ENCODE measurements at regions not wholly inside any gene's neighbourhood (a gene's known extent, or its start where the extent isn't known, plus 50 kb on each side); places are given as distances from the start of the nearest gene placed in this dataset.

DNA sequence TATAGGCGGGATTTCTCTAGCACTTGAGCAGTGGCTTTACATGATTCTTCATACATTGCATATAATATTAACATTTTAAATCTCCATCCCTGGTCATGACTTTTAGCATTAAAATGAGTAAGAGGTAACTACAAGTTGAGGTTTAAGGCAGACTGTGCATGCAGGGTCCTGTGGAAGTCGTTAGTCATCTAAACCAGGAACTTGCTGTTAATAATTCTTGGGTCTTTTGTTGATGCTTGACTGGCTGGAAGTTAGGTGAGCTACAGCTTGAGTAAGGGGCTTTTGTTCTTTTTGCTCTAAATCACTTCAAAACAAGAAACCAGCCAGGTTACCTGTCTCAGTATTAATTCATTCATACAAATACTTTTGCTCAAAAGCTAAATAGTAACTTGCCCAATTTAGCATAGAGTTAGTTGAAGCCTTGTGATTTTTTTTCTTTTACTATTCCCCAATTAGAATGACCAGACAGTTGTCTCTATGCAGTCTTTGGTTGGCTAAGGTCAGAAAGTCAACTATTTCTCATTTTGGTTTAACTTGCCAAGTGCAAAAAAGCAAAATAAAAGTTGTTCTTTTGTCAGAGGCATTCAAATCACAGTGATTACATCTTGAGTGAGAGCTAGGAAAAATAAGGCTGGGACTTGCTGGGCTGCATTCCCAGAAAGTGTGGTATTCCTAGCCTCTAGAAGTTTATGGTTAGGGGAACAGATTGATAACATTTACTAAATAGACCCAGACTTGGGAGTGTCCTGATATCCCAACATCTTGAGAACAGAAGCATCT lies 516.9 kb downstream of the PDHA2 start:
- in situ Hi-C loops (cut with MboI; ENCODE audit: low sequenced_read_pairs in 4 of 4) (no loop called here), intact Hi-C loops (cut with DNase I; ENCODE audit: low total_unique reads) (no loop called here)
- Histone ChIP-seq H3K27ac (no peak overlapping the region), H3K36me3 (no peaks in the 10 kb centered on the region), H3K4me3 (no peak overlapping the region), H3K9me3 (no peaks in the 10 kb centered on the region), H3K27me3 (no peaks in the 10 kb centered on the region), H3K4me1 (no peaks in the 10 kb centered on the region)
- DNase-seq (no peak), ATAC-seq (no peak)
- no peak for TF ChIP-seq POLR2A (IDR thresholded peaks at IDR 0.05)
- TF ChIP-seq, protein P1, sequence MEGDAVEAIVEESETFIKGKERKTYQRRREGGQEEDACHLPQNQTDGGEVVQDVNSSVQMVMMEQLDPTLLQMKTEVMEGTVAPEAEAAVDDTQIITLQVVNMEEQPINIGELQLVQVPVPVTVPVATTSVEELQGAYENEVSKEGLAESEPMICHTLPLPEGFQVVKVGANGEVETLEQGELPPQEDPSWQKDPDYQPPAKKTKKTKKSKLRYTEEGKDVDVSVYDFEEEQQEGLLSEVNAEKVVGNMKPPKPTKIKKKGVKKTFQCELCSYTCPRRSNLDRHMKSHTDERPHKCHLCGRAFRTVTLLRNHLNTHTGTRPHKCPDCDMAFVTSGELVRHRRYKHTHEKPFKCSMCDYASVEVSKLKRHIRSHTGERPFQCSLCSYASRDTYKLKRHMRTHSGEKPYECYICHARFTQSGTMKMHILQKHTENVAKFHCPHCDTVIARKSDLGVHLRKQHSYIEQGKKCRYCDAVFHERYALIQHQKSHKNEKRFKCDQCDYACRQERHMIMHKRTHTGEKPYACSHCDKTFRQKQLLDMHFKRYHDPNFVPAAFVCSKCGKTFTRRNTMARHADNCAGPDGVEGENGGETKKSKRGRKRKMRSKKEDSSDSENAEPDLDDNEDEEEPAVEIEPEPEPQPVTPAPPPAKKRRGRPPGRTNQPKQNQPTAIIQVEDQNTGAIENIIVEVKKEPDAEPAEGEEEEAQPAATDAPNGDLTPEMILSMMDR (IDR thresholded peaks at IDR 0.05 in 4 of 5, conservative IDR thresholded peaks at IDR 0.05 in 1 of 5): no peak

DNA sequence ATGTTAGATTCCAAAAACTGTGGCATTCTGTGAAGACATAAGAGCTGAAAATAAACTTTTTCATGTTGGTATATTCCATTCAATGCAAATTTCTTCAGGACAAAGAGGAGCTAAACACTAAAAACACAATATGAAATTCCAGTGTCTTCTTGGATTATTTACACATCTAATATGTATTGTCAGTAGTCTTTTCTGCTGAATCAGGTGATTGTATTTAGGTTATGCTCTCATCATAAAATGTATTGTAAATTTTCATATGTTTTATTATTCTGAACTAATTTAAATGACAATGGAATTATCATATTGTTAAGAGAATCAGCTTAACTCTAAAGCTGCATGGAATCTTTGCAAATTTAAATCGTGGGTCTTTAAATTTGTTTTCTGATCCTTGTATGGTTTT lies 526.7 kb downstream of the PDHA2 start:
- H3K4me1 ChIP-seq: no peaks in the 10 kb centered on the region
- ATAC-seq (no peak), DNase-seq (no peak)
- H3K9me3 ChIP-seq: no peaks in the 10 kb centered on the region
- H3K27ac ChIP-seq: no peak overlapping the region
- no peak overlapping the region for H3K4me3 ChIP-seq
- intact Hi-C loops (cut with DNase I; ENCODE audit: low total_unique reads) (no loop called here), in situ Hi-C loops (cut with MboI; ENCODE audit: low sequenced_read_pairs in 4 of 4) (no loop called here)
- H3K27me3 ChIP-seq: no peaks in the 10 kb centered on the region
- no peaks in the 10 kb centered on the region for H3K36me3 ChIP-seq
- no peak for TF ChIP-seq POLR2A (IDR thresholded peaks at IDR 0.05)
- TF ChIP-seq, protein P1 (IDR thresholded peaks at IDR 0.05 in 4 of 5, conservative IDR thresholded peaks at IDR 0.05 in 1 of 5): no peak

DNA sequence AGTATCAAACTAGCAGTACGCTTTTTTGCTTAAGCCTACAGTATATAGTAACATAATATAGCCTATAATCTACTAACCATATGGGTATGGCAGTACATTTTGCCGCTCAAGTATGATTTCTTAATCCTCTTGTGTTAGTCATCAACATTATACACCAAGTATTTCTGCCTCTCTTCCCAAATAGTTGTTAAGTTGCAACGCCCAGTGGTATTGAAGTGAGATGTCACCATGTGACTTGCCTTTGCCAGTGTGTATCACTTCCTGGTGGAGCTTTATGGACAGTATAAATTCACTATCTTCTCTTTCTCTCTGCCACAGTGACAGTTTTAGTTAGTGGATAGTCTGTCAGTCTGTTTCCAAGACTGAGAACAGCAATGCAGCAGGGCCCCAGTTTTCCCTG lies 535.5 kb downstream of the PDHA2 start:
- no peak overlapping the region for H3K27ac ChIP-seq
- TF ChIP-seq, protein P1 (IDR thresholded peaks at IDR 0.05 in 4 of 5, conservative IDR thresholded peaks at IDR 0.05 in 1 of 5): no peak
- no peak for TF ChIP-seq POLR2A (IDR thresholded peaks at IDR 0.05)
- H3K4me3 ChIP-seq: no peak overlapping the region
- DNase-seq (no peak), ATAC-seq (no peak)
- intact Hi-C loops (cut with DNase I; ENCODE audit: low total_unique reads) (no loop called here), in situ Hi-C loops (cut with MboI; ENCODE audit: low sequenced_read_pairs in 4 of 4) (no loop called here)
- no peaks in the 10 kb centered on the region for H3K4me1 ChIP-seq
- no peaks in the 10 kb centered on the region for H3K36me3 ChIP-seq
- H3K9me3 ChIP-seq: no peaks in the 10 kb centered on the region
- H3K27me3 ChIP-seq: no peaks in the 10 kb centered on the region

DNA sequence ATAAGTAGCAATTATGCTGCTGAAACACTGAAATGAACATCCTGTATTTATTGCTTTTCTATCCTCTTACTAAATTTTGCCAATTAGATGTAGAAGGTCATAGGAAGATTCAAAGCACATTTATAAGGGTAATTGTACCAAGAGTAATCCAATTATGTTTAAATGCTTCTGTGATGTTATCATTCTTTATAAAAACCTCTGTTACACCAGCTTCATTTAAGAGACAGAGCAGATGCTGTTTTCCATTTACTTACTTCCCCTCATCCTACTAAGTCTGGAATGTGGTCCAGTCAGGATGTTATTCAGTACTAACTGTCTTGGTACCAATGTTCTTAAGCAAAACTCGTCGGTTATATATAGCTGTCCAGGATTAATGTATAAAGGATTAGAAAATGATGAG lies 539.6 kb downstream of the PDHA2 start:
- intact Hi-C loops (cut with DNase I; ENCODE audit: low total_unique reads) (no loop called here), in situ Hi-C loops (cut with MboI; ENCODE audit: low sequenced_read_pairs in 4 of 4) (no loop called here)
- H3K27ac ChIP-seq: no peak overlapping the region
- ATAC-seq (no peak), DNase-seq (no peak)
- H3K36me3 ChIP-seq: no peaks in the 10 kb centered on the region
- H3K27me3 ChIP-seq: no peaks in the 10 kb centered on the region
- H3K9me3 ChIP-seq: no peaks in the 10 kb centered on the region
- no peak overlapping the region for H3K4me3 ChIP-seq
- no peak for TF ChIP-seq POLR2A (IDR thresholded peaks at IDR 0.05)
- TF ChIP-seq, protein P1 (IDR thresholded peaks at IDR 0.05 in 4 of 5, conservative IDR thresholded peaks at IDR 0.05 in 1 of 5): no peak
- no peaks in the 10 kb centered on the region for H3K4me1 ChIP-seq

DNA sequence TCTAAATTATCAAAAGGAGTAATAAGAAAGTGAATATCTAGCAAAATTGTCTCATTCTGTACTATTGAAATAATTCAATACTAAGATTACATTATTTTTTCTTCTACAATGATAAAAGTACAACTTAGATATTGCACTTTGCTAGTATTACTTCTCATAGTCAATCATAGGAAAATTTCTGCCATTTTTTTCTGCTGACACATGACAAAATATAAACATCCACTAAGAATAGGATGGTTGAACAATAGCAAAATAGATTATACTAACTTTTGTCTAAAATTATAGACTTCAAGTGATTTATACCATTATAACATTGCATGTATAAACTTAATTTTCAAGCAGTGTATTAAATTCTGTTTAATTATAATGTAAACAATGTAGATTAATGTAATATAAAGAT lies 540.2 kb downstream of the PDHA2 start:
- TF ChIP-seq POLR2A (IDR thresholded peaks at IDR 0.05): no peak
- no peaks in the 10 kb centered on the region for H3K27me3 ChIP-seq
- no peak overlapping the region for H3K27ac ChIP-seq
- DNase-seq (no peak), ATAC-seq (no peak)
- intact Hi-C loops (cut with DNase I; ENCODE audit: low total_unique reads) (no loop called here), in situ Hi-C loops (cut with MboI; ENCODE audit: low sequenced_read_pairs in 4 of 4) (no loop called here)
- H3K9me3 ChIP-seq: no peaks in the 10 kb centered on the region
- H3K4me1 ChIP-seq: no peaks in the 10 kb centered on the region
- no peak overlapping the region for H3K4me3 ChIP-seq
- H3K36me3 ChIP-seq: no peaks in the 10 kb centered on the region
